CD4-positive, CD25-positive, alpha-beta regulatory T cell (primary cell): ENCODE measurements at regions not wholly inside any gene's neighbourhood (a gene's known extent, or its start where the extent isn't known, plus 50 kb on each side); places are given as distances from the start of the nearest gene placed in this dataset.

Experiments
- ATAC-seq, 2 donors: fragments of 150-1000 bp; cut with Tn5 transposase; one replicate each; pipeline ENCODE4 v1.10.0; 2021; ENCODE audit warnings: low read depth in 2 of 2, moderate number of reproducible peaks in 2 of 2, moderate library complexity in 1 of 2
- DNase-seq, 3 donors: peaks; one replicate each; pipeline versions ENCODE4 v3.0.0 to v3.0.0-alpha.2; 2012 to 2022; ENCODE audit warnings: mixed read lengths in 1 of 3
- H3K27ac ChIP-seq: one replicate; pipeline ENCODE4 v1.7.0; 2013; ENCODE audit warnings: mild to moderate bottlenecking, low read length; ENCODE audit not compliant: insufficient read depth, poor library complexity, severe bottlenecking
- H3K27me3 ChIP-seq: one replicate; pipeline ENCODE4 v1.7.0; 2013; ENCODE audit warnings: low read length; ENCODE audit not compliant: control insufficient read depth, insufficient read depth
- H3K36me3 ChIP-seq: one replicate; pipeline ENCODE4 v1.7.0; 2013; ENCODE audit warnings: mild to moderate bottlenecking, low read length, moderate library complexity; ENCODE audit not compliant: control insufficient read depth, insufficient read depth
- H3K4me1 ChIP-seq: 2 replicates; pipeline ENCODE4 v1.7.0; 2013; ENCODE audit warnings: mild to moderate bottlenecking, low read length; ENCODE audit not compliant: insufficient read depth, control insufficient read depth, poor library complexity, severe bottlenecking
- H3K4me3 ChIP-seq: one replicate; pipeline ENCODE4 v1.7.0; 2013; ENCODE audit warnings: low read depth, mild to moderate bottlenecking, low read length, moderate library complexity
- H3K9me3 ChIP-seq, 2 experiments: 1 replicate in 1 of 2; 2 replicates in 1 of 2; pipeline ENCODE4 v1.7.0; 2013; ENCODE audit warnings: low read length in 2 of 2, mild to moderate bottlenecking in 1 of 2, moderate library complexity in 1 of 2; ENCODE audit not compliant: control insufficient read depth in 2 of 2
- H3K27ac Mint-ChIP-seq, 3 donors: one replicate each; pipeline ENCODE4 v1.8.0; 2020 to 2022; ENCODE audit warnings: mild to moderate bottlenecking in 3 of 3, mixed read lengths in 3 of 3, moderate library complexity in 2 of 3
- H3K27me3 Mint-ChIP-seq: one replicate; pipeline ENCODE4 v1.8.0; 2022; ENCODE audit warnings: mild to moderate bottlenecking, mixed read lengths
- H3K36me3 Mint-ChIP-seq: one replicate; pipeline ENCODE4 v1.8.0; 2020; ENCODE audit warnings: mixed read lengths
- H3K4me1 Mint-ChIP-seq, 4 donors: one replicate each; pipeline ENCODE4 v1.8.0; 2020 to 2022; ENCODE audit warnings: mixed read lengths in 4 of 4, mild to moderate bottlenecking in 1 of 4
- H3K4me3 Mint-ChIP-seq, 4 donors: one replicate each; pipeline ENCODE4 v1.8.0; 2020 to 2022; ENCODE audit warnings: mild to moderate bottlenecking in 4 of 4, mixed read lengths in 4 of 4, moderate library complexity in 3 of 4
- H3K9me3 Mint-ChIP-seq, 7 donors: one replicate each; pipeline ENCODE4 v1.8.0; 2020 to 2022; ENCODE audit warnings: mixed read lengths in 7 of 7, mild to moderate bottlenecking in 3 of 7, moderate library complexity in 2 of 7

GRCh38 chr12:107845980-107846659 lies 71.6 kb downstream of the ASCL4 start:
- no peaks in the 10 kb centered on the region for H3K9me3 ChIP-seq
- no peak overlapping the region for H3K4me3 Mint-ChIP-seq
- no peaks in the 10 kb centered on the region for H3K36me3 Mint-ChIP-seq
- H3K27me3 Mint-ChIP-seq, result peaks cover 62% of the 10 kb centered on the region
- peaks cover 0 to 3% (median 0%) of the 10 kb centered on the region in 7 donors for H3K9me3 Mint-ChIP-seq
- H3K36me3 ChIP-seq, result no peaks in the 10 kb centered on the region
- H3K27me3 ChIP-seq, result peaks cover 6% of the 10 kb centered on the region
- H3K4me1 ChIP-seq, result no peaks in the 10 kb centered on the region
- ATAC-seq (no peak), DNase-seq (no peak)
- no peak overlapping the region for H3K27ac ChIP-seq
- H3K4me3 ChIP-seq, result no peak overlapping the region
- H3K4me1 Mint-ChIP-seq, result peaks cover 0 to 2% (median 0%) of the 10 kb centered on the region in 4 donors
- H3K27ac Mint-ChIP-seq, result no peak overlapping the region

- Histone ChIP-seq H3K27me3 (peaks cover 6% of the 10 kb centered on the region), H3K27ac (no peak overlapping the region), H3K4me3 (no peak overlapping the region), H3K4me1 (no peaks in the 10 kb centered on the region), H3K9me3 (no peaks in the 10 kb centered on the region), H3K36me3 (no peaks in the 10 kb centered on the region)
- DNase-seq (no peak), ATAC-seq (no peak)
- H3K27me3 Mint-ChIP-seq, result peaks cover 61% of the 10 kb centered on the region
- H3K4me1 Mint-ChIP-seq, result peaks cover 0 to 2% (median 0%) of the 10 kb centered on the region in 4 donors
- H3K27ac Mint-ChIP-seq, result no peak overlapping the region
- H3K36me3 Mint-ChIP-seq, result no peaks in the 10 kb centered on the region
- H3K9me3 Mint-ChIP-seq, result peaks cover 0 to 3% (median 0%) of the 10 kb centered on the region in 7 donors
- H3K4me3 Mint-ChIP-seq, result no peak overlapping the region
These were observed 72.9 kb downstream of the ASCL4 start for GRCh38 chr12:107847430-107847829.

GRCh38 chr12:107847830-107848229 lies 73.3 kb downstream of the ASCL4 start:
- H3K4me1 ChIP-seq, result no peaks in the 10 kb centered on the region
- H3K27me3 ChIP-seq, result peaks cover 6% of the 10 kb centered on the region
- H3K27me3 Mint-ChIP-seq, result peaks cover 57% of the 10 kb centered on the region
- peaks cover 0 to 3% (median 0%) of the 10 kb centered on the region in 7 donors for H3K9me3 Mint-ChIP-seq
- no peaks in the 10 kb centered on the region for H3K9me3 ChIP-seq
- no peak for DNase-seq
- no peak overlapping the region for H3K27ac Mint-ChIP-seq
- no peak overlapping the region for H3K4me3 Mint-ChIP-seq
- H3K27ac ChIP-seq, result no peak overlapping the region
- H3K36me3 ChIP-seq, result no peaks in the 10 kb centered on the region
- H3K4me3 ChIP-seq, result no peak overlapping the region
- H3K36me3 Mint-ChIP-seq, result no peaks in the 10 kb centered on the region
- H3K4me1 Mint-ChIP-seq, result peaks cover 0 to 2% (median 0%) of the 10 kb centered on the region in 4 donors
- ATAC-seq, result no peak

GRCh38 chr12:107853479-107853878 lies 79.0 kb downstream of the ASCL4 start:
- ATAC-seq (no peak), DNase-seq (no peak)
- H3K36me3 ChIP-seq, result no peaks in the 10 kb centered on the region
- no peaks in the 10 kb centered on the region for H3K9me3 ChIP-seq
- H3K4me3 ChIP-seq, result no peak overlapping the region
- Mint-ChIP-seq H3K4me1 (no peaks in the 10 kb centered on the region), H3K27me3 (peaks cover 61% of the 10 kb centered on the region), H3K9me3 (peaks cover 0 to 3% (median 0%) of the 10 kb centered on the region in 7 donors), H3K4me3 (no peak overlapping the region), H3K36me3 (no peaks in the 10 kb centered on the region), H3K27ac (no peak overlapping the region)
- no peaks in the 10 kb centered on the region for H3K4me1 ChIP-seq
- H3K27me3 ChIP-seq, result peaks cover 9% of the 10 kb centered on the region
- no peak overlapping the region for H3K27ac ChIP-seq

GRCh38 chr12:107855471-107855870 lies 81.0 kb downstream of the ASCL4 start:
- H3K4me1 Mint-ChIP-seq, result no peaks in the 10 kb centered on the region
- H3K27me3 ChIP-seq, result peaks cover 14% of the 10 kb centered on the region
- H3K36me3 Mint-ChIP-seq, result no peaks in the 10 kb centered on the region
- H3K4me1 ChIP-seq, result no peaks in the 10 kb centered on the region
- no peaks in the 10 kb centered on the region for H3K36me3 ChIP-seq
- ATAC-seq (no peak), DNase-seq (no peak)
- H3K27ac ChIP-seq, result no peak overlapping the region
- H3K9me3 ChIP-seq, result no peaks in the 10 kb centered on the region
- peaks cover 58% of the 10 kb centered on the region for H3K27me3 Mint-ChIP-seq
- no peak overlapping the region for H3K27ac Mint-ChIP-seq
- peaks cover 0 to 2% (median 0%) of the 10 kb centered on the region in 7 donors for H3K9me3 Mint-ChIP-seq
- no peak overlapping the region for H3K4me3 ChIP-seq
- no peak overlapping the region for H3K4me3 Mint-ChIP-seq

DNA sequence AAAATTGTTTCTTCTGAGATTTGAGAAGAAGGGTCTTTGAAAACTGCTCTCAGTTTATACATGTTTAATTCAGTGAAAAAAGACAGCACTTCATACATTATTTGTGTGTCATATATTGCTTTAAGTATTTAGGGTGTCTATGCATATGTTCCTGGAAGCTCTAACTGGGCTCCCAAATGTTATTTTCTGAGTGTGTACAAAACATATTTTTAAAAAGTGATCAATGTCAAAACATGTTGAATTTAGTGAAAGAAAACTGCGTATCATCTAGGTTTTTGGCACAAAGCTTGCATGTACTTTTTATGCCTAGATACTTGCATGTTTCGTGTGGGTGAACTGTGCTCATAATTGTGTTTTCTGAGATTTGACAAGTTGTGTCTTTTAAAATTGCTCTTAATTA lies 81.6 kb downstream of the ASCL4 start:
- no peaks in the 10 kb centered on the region for H3K36me3 Mint-ChIP-seq
- Histone ChIP-seq H3K27ac (no peak overlapping the region), H3K27me3 (peaks cover 14% of the 10 kb centered on the region), H3K4me1 (no peaks in the 10 kb centered on the region), H3K9me3 (no peaks in the 10 kb centered on the region), H3K36me3 (no peaks in the 10 kb centered on the region), H3K4me3 (no peak overlapping the region)
- H3K9me3 Mint-ChIP-seq, result peaks cover 0 to 3% (median 0%) of the 10 kb centered on the region in 7 donors
- peaks cover 63% of the 10 kb centered on the region for H3K27me3 Mint-ChIP-seq
- DNase-seq (no peak), ATAC-seq (no peak)
- H3K4me3 Mint-ChIP-seq, result no peak overlapping the region
- H3K4me1 Mint-ChIP-seq, result no peaks in the 10 kb centered on the region
- no peak overlapping the region for H3K27ac Mint-ChIP-seq

GRCh38 chr12:107857191-107857590 lies 82.7 kb downstream of the ASCL4 start:
- Mint-ChIP-seq H3K27ac (no peak overlapping the region), H3K36me3 (no peaks in the 10 kb centered on the region), H3K27me3 (peaks cover 66% of the 10 kb centered on the region), H3K9me3 (peaks cover 0 to 3% (median 0%) of the 10 kb centered on the region in 7 donors), H3K4me3 (no peak overlapping the region), H3K4me1 (no peaks in the 10 kb centered on the region)
- no peak overlapping the region for H3K27ac ChIP-seq
- peaks cover 16% of the 10 kb centered on the region for H3K27me3 ChIP-seq
- ATAC-seq (no peak), DNase-seq (no peak)
- no peak overlapping the region for H3K4me3 ChIP-seq
- no peaks in the 10 kb centered on the region for H3K36me3 ChIP-seq
- no peaks in the 10 kb centered on the region for H3K4me1 ChIP-seq
- H3K9me3 ChIP-seq, result no peaks in the 10 kb centered on the region

DNA sequence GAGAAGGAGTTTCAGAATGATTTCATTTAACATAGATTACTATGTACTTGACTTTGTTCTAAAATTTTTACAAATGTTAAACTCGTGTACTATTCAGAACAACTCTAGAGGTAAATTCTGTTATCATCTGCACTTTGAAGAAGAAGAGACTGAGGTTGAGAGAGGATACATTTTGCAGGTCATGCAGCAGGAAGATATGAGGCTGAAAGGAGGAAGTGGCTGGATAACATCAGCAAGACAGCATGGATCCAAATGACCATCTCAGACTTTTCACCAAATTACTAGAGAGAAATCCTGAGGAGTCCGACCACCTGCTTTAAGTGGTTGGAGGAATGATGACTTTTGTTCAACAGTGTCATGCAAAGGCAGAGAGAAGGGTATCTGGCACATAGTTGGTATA lies 84.9 kb downstream of the ASCL4 start:
- peaks cover 19% of the 10 kb centered on the region for H3K27me3 ChIP-seq
- Mint-ChIP-seq H3K27ac (no peak overlapping the region), H3K4me3 (no peak overlapping the region), H3K4me1 (no peaks in the 10 kb centered on the region), H3K36me3 (no peaks in the 10 kb centered on the region), H3K27me3 (peaks cover 74% of the 10 kb centered on the region), H3K9me3 (peaks cover 0 to 4% (median 0%) of the 10 kb centered on the region in 7 donors)
- no peaks in the 10 kb centered on the region for H3K36me3 ChIP-seq
- H3K27ac ChIP-seq, result no peak overlapping the region
- no peak for DNase-seq
- no peak overlapping the region for H3K4me3 ChIP-seq
- no peaks in the 10 kb centered on the region for H3K4me1 ChIP-seq
- no peak for ATAC-seq
- no peaks in the 10 kb centered on the region for H3K9me3 ChIP-seq
